HG02623 (cell line): ENCODE measurements at regions not wholly inside any gene's neighbourhood (a gene's known extent, or its start where the extent isn't known, plus 50 kb on each side); places are given as distances from the start of the nearest gene placed in this dataset.

Experiments
- ATAC-seq: cut with Tn5 transposase; IDR thresholded peaks from one replicate; pipeline ENCODE4 v1.9.1; 2021; ENCODE audit warnings: moderate library complexity; ENCODE audit not compliant: unreplicated experiment

GRCh38 chr9:118163751-118164150 is 459.5 kb downstream of the TLR4 start:
- no peak for ATAC-seq

DNA sequence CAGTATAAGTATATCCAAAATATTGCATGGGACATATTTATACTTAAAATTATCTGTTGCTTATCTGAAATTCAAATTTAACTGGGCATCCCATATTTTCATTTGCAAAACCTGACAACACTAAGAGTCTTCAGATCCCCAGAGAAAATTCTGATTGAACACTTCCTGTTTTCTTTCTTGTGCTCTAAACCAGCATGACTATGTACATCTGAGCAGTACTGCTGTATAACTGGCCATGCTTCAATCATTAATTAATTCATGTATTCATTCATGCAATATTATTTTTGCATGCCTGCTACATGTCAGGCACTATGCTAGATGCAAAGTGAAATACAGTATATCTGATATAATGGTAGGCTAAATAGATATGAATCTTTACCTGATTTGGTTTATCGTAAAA is 461.2 kb downstream of the TLR4 start:
- ATAC-seq: no peak

DNA sequence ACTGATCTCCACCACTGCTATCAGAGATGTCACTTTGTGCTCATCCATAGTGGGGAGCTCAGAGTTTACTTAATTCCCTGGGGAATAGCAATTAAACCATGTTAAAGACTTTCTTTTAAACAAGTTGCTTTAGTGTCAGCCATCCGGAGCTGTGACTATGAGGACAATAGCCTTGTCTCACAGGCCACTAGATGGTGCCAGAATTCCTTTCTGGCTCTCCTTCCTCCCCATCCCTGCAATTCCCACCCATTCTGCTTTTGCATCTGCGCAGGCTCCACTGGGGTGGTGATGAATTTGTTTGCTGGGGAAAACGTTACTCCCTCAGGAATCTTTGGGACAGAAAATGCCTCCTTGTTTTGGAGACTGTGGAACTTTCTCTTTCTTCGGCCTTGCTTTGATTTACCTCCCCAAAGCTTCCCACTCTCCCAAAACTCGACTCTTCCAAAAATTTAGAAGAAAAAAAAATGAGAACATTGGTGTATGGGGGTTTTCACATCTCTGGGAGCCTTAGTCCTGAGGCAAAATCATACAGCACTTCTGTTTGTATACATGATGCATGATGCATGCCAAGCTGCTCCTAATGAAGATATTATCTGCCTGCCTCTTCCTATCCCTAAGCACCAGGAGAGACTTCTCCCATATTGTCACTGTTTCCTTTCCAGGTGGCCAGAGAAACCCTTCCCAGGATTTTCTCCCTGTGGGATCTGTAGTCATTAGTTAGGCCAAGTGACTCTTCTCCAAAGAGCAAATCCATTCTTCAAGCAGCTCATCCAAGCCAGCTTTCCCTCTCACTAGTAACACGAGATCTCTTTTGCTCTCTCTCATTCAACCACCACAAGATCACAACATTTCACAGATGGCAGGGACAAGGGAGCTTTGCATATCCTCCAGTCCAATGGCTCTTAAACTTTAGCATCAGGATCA is 466.1 kb downstream of the TLR4 start:
- no peak for ATAC-seq

- ATAC-seq: no peak
Measured at GRCh38 chr9:118177241-118177640, 473.0 kb downstream of the TLR4 start.

GRCh38 chr9:118183576-118183975 is 479.4 kb downstream of the TLR4 start:
- ATAC-seq: no peak

DNA sequence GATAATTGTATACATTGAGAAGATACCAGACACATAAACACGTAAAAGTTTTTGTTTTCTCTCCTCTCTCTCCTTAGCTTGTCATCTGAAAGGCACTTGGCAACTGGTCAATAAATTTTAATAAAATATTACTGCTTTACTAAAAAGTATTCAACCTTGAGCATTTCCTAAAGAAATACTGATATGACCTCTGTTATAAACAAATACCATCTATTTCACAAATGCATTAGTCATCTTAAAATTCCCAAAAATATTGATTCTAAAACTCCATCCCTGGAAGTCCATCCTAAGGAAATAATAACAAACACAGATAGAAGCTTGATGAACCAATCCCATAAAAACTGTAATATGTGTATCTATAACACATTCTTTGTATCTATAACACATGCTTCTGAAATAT is 483.2 kb downstream of the TLR4 start:
- no peak for ATAC-seq

- ATAC-seq: no peak
Measured at GRCh38 chr9:118189615-118190014, 485.4 kb downstream of the TLR4 start.

DNA sequence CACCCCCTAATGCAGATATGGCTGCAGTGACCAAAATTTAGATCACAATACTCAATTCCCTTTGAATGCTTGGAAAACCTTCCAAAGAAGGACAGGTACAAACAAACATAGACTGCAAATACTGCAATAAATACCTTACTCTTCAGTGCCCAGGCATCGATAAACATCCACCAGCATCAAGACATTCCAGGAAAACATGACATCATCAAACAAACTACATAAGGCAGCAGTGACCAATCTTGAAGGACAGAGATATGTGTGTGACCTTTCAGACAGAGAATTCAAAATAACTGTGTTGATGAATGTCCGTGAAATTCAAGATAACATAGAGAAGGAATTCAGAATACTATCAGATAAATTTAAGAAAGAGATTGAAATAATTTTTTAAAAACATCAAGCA is 488.6 kb downstream of the TLR4 start:
- no peak for ATAC-seq

DNA sequence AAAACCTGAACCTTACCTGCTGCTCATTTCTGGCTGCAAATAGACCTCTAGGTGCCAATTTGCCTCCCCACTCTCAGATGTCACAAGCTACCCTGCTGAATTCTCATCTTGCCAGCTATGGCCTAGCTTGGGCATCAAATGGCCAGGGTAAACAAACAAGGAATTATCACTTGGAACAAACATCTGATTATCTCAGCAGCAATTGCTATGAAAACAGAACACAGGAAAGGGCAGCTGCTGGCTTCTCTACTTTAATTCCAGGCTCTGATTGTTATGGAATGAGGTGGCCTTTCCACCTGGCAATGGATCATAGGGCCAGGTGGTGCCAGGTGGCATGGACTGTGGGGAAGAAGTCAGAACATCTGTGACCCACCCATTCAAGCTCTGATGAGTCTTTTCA is 505.1 kb downstream of the TLR4 start:
- no peak for ATAC-seq

DNA sequence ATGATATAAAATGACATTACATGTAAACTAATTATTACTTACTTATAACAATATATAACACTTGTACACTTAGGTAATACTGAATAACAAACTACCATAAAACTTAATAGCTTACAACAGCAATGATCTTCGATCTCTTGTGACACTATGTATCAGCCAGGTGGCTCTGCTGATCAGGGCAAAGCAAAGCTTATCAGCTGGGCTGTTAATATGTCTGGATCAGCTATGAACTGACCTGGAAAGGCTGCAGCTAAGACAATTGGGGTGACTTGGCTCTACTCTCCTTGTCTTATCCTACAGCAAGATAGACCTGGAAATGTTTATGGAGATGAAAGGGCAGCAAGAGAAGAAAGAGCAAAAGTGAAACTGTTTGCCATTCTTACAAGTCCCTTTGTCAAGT is 511.3 kb downstream of the TLR4 start:
- no peak for ATAC-seq

DNA sequence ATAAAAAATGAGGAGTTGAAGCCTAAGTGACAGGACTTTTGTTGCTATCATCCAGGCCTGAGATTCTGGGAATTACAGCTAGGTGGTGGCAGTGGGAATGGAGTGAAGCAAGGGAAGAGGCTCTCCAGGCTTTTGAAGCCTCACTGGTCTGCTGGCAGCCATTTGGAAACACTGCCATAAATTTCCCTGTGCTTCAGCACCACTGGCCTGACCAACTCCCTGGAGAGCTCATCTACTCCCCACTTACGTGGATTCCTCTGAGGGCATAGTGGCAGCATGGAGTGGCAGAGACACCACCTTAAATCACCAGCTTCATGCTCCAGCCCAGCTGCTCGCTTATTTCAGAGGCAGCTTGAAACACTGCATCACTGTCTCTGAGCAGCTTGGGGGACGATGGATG is 518.2 kb downstream of the TLR4 start:
- ATAC-seq: no peak

GRCh38 chr9:118223111-118223510 is 518.9 kb downstream of the TLR4 start:
- no peak for ATAC-seq

DNA sequence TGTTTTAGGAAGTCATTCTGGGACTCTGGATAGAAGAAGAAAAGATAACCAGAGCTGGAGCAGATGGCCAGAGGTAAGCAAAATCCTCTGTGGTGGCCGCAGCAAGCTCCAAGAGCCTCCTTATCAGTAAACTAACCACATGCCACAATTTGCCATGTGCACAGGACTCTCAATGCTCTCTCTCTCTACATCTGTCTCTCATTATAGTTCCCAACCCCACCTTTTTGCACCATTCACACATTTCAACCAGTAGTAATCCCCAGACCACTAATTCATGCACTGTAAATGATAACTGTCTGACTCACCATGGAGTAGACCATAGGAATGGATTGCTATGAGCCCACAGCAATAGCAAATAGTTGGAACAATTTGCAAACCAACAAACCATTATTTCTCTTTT is 526.1 kb downstream of the TLR4 start:
- no peak for ATAC-seq

- no peak for ATAC-seq
Measured at GRCh38 chr9:118236625-118237024, 532.4 kb downstream of the TLR4 start.

GRCh38 chr9:118238139-118238538 is 533.9 kb downstream of the TLR4 start:
- no peak for ATAC-seq

DNA sequence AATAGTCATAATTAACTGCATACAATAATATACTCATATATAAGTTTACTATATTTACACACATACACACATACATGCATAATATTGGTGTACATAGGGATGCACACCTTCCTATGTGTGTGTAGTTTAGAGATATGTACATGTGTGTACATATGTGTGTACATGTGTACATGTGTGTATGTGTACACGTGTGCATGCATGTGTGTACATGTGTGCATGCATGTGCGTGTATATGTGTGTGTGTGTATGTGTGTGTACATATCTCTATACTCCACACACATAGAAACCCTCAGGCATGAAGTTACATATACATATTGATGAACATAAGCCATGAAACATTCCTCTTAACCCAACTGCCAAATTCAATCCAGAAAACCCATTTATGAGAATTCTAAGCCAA is 547.8 kb downstream of the TLR4 start:
- ATAC-seq: no peak

- ATAC-seq: no peak
Measured at GRCh38 chr9:118262191-118262590, 558.0 kb downstream of the TLR4 start.

DNA sequence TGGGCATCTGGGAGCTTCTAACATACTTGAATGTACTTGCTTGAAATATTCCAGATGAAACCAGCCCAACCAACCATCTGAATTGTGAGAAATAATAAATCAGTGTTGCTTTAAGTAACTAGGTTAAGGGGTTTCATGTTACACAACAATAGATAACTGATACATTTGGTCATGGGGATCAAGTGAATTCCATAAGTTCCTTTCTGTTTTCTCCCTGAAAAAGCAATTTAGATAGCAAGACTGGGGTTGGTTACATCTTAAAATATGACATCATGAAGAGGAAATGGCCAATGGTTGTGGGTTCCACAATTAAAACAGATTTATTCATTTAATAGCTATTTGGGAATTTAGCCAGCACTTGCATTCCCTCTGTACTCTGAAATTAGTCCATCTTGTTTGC is 559.7 kb downstream of the TLR4 start:
- no peak for ATAC-seq

DNA sequence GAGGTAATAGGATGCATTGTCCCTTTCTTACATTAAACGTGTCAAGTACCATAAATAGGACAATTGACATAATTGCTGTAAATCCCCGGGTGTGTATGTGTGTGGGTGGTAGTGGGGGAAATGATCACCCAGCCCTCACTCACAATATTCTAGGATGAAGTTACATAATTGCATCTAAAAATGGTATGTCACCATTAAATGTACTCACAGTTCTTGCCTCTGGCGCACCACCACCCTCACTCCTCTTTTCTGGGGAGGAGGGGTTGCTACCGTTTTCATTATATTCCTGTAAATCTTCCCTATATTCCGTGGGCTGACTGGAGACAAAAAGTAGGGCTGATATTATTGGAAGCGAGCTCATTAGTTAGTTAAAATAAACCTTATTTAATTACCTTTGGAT is 563.8 kb downstream of the TLR4 start:
- ATAC-seq: no peak

GRCh38 chr9:118269623-118270022 is 565.4 kb downstream of the TLR4 start:
- no peak for ATAC-seq

- no peak for ATAC-seq
Measured at GRCh38 chr9:118271331-118271730, 567.1 kb downstream of the TLR4 start.

DNA sequence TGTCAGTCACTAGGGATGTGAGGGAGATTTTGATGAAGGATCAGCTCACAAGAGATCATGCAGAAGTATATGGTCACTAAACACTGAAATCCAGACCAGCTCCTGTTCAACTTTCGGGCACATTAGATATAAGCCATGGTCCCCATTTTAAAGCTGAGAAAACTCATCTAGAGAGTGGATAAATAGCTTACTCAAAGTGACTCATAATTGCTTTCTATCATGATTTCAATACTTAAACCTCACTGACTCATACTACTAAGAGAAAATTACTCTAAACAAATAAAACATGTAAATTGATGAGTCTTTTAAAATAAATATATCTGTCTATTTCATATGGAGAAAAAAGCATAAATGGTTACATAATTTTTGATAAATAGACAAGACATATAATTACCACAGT is 567.7 kb downstream of the TLR4 start:
- ATAC-seq: no peak

DNA sequence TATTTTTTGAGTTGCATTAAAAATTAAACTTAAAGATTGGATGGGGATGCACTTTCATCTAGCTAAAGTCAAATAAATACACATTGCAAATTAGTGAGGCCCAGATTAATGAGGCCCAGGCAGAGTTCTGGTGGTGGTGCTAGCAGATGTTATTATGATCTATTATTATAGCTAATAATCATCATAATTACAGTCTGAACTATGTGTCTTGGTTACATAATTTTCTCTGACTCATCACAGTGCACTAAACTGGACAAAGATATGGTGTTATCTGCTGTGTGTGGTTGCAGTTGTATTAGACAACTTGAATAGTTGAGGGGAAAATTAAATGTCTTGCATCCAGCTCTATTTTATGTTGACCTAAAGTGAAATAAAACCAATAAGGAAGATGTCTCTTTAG is 568.8 kb downstream of the TLR4 start:
- no peak for ATAC-seq
